HEK293T (cell line): ENCODE measurements at regions not wholly inside any gene's neighbourhood (a gene's known extent, or its start where the extent isn't known, plus 50 kb on each side); places are given as distances from the start of the nearest gene placed in this dataset.

ENCODE experiments used
- ARNT ChIP-seq: fragments of 450-650 bp; IDR thresholded peaks from 2 replicates; pipeline ENCODE4 v1.6.1; 2017; ENCODE audit warnings: mild to moderate bottlenecking
- BHLHE40 ChIP-seq: fragments of 450-650 bp; IDR thresholded peaks from 2 replicates; pipeline ENCODE4 v1.6.1; 2016; ENCODE audit warnings: mild to moderate bottlenecking, moderate library complexity, borderline replicate concordance
- CTBP1 ChIP-seq: fragments of 450-650 bp; IDR thresholded peaks from 2 replicates; pipeline ENCODE4 v1.6.1; 2016; ENCODE audit warnings: borderline replicate concordance
- ELF4 ChIP-seq: fragments of 450-650 bp; IDR thresholded peaks from 2 replicates; pipeline ENCODE4 v1.6.1; 2017; ENCODE audit warnings: antibody characterized with exemption
- FOXA1 ChIP-seq: fragments of 450-650 bp; IDR thresholded peaks from 2 replicates; pipeline ENCODE4 v1.6.1; 2016; ENCODE audit warnings: mild to moderate bottlenecking
- FOXK2 ChIP-seq: fragments of 450-650 bp; IDR thresholded peaks from 2 replicates; pipeline ENCODE4 v1.6.1; 2016; ENCODE audit warnings: mild to moderate bottlenecking
- FOXM1 ChIP-seq: fragments of 450-650 bp; IDR thresholded peaks from 2 replicates; pipeline ENCODE4 v1.6.1; 2017; ENCODE audit warnings: mild to moderate bottlenecking, borderline replicate concordance
- HDGF ChIP-seq: fragments of 450-650 bp; IDR thresholded peaks from 2 replicates; pipeline ENCODE4 v1.6.1; 2017; ENCODE audit warnings: antibody characterized with exemption, borderline replicate concordance
- L3MBTL2 ChIP-seq: fragments of 450-650 bp; conservative IDR thresholded peaks from 2 replicates; pipeline ENCODE4 v1.6.1; 2016; ENCODE audit warnings: mild to moderate bottlenecking
- NFRKB ChIP-seq: fragments of 450-650 bp; IDR thresholded peaks from 2 replicates; pipeline ENCODE4 v1.6.1; 2016; ENCODE audit warnings: mild to moderate bottlenecking, moderate library complexity
- SP1 ChIP-seq: fragments of 450-650 bp; IDR thresholded peaks from 2 replicates; pipeline ENCODE4 v1.6.1; 2017
- SUZ12 ChIP-seq: fragments of 450-650 bp; IDR thresholded peaks from 2 replicates; pipeline ENCODE4 v1.6.1; 2016; ENCODE audit warnings: mild to moderate bottlenecking
- TARDBP ChIP-seq: fragments of 450-650 bp; IDR thresholded peaks from 2 replicates; pipeline ENCODE4 v1.6.1; 2016
- ZNF384 ChIP-seq: fragments of 450-650 bp; IDR thresholded peaks from 2 replicates; pipeline ENCODE4 v1.6.1; 2016

DNA sequence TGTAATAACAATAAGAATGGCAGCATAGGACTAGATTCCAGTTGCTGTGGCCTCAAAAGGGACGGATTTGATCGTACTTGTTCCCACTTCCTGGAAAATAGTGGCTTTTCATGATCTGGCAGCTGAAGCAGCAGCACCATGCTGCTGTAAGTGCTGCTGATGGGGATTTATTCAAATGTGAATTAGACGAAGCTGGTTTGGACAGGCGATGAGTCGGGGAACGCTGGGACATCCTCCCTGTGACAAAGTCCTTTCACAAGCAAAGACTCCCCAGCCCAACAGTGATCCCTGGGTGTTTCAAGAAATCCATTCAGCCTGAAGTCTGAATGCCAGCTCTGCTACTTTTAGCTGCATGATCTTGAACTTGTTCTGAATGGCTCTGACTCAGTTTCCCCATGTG lies 88.6 kb upstream of the XYLT1 start:
- no peak for TF ChIP-seq SUZ12
- TF ChIP-seq CTBP1, result no peak
- TF ChIP-seq L3MBTL2, result no peak
- TF ChIP-seq FOXM1, result no peak
- no peak for TF ChIP-seq HDGF
- TF ChIP-seq FOXA1, result no peak
- no peak for TF ChIP-seq SP1
- TF ChIP-seq BHLHE40, result no peak
- no peak for TF ChIP-seq ELF4
- no peak for TF ChIP-seq ZNF384
- TF ChIP-seq ARNT, result no peak
- TF ChIP-seq TARDBP, result no peak
- no peak for TF ChIP-seq FOXK2
- no peak for TF ChIP-seq NFRKB
